NCI-H1436 (cell line): ENCODE measurements at regions not wholly inside any gene's neighbourhood (a gene's known extent, or its start where the extent isn't known, plus 50 kb on each side); places are given as distances from the start of the nearest gene placed in this dataset.
"Not testable (repeated sequence)": the region's sequence is repeated elsewhere in the genome, so short reads cannot be mapped to it uniquely, and the experiment has no call there.

ENCODE experiments used
- DNase-seq: peaks from one replicate; lab custom pipeline; 2025; lab: John Stamatoyannopoulos, UW

GRCh38 chr2:48043746-48044145, 137.4 kb upstream of the FBXO11 start:
- no peak for DNase-seq

GRCh38 chr2:48045613-48046012, 139.3 kb upstream of the FBXO11 start:
- no peak for DNase-seq

DNA sequence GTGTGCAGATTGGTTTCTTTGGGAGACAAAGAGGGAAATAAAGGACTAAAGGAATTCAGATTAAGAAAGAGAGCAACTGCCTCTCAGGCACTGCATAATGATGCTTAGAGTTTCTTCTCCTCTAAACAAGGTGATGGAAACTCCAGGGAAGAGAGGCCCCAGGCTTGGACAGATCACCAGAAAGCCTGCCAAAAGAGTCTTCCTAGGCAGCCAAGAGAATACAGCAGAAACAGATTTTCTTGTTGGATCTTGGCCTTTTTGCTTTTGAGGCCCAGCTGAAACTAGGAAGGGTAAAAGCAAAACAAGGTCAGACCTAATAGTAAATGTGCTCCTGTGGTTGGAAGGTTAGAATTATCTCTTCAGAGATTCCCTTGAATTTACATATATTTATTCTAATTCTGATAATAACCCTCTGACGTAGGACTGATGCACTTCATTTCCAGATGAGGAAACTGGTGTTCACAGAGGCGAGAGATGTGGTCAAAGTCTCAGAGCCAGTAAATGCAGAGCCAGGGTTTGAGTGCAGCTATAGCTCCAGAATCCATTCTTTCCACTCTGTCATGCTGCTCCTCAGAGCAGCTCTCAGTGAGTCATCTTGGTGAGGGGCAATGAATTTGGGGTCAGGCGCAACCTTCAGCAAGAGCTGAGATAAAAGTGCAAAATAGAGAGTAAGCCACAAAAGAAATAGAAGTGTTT, 142.3 kb upstream of the FBXO11 start:
- no peak for DNase-seq

DNA sequence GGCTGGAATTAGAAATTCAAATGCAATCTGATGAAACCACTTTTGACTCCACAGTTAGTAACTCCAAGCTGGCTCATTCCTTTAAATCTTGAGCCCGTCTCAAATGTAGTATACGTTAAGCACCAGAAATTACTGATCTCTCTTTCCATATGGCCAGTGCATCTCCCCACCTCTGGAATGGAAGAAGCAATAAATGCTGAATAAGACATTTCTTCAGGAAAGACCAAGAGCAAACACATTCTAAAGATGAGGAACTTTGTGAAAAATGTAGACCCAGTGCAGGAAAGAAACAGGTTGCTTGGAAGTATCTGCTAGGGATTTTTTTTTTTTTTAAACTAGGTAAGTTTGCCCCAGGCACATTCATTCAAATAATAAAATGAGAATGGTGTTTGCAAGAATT, 143.1 kb upstream of the FBXO11 start:
- no peak for DNase-seq

DNA sequence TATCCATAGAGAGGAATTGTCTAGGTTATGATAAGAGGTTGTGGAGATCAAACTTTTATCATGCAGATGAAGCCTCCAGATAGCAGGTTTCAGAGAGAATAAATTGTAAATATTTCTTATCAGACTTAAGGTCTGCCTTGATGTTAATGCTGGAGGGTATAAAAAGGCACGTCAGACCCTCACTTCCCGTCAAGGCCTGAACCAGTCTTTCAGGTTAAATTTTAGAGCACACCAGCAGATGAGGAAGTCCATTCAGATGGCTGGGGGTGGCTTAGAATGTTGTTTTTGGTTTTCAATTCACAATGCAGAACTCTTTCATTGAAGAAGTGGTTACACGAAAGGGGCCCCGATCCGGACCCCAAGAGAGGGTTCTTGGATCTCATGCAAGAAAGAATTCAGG, 144.4 kb upstream of the FBXO11 start:
- DNase-seq, result no peak

GRCh38 chr2:48059975-48060374, 153.7 kb upstream of the FBXO11 start:
- no peak for DNase-seq

DNA sequence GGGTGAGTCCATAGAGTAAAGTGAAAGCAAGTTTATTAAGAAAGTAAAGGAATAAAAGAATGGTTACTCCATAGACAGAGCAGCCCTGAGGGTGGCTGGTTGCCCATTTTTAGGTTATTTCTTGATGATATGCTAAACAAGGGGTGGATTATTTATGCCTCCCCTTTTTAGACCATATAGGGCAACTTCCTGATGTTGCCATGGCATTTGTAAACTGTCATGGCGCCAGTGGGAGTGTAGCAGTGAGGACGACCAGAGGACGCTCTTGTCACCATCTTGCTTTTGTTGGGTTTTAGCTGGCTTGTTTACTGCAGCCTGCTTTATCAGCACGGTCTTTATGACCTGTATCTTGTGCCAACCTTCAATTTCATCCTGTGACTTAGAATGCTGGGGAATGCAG, 155.4 kb upstream of the FBXO11 start:
- DNase-seq, result not testable (repeated sequence)

DNA sequence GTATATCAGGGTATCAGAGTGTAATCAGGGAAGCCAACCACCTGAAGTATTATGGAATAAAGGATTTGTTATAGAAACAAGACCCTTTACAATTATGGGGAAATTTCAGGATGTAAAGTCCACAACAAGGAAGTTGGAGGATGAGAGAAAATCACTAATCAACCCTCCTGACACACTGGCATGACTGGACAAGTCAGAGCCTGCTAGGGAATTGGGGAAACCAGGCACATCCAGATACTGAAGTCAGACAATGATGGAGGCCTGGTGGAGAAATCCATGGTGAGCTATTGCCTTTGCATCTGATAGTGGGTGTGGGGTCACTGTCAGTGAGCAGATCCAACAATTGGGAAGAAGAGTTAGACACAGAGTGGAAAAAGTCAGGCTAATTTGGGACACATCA, 158.8 kb upstream of the FBXO11 start:
- DNase-seq, result no peak

GRCh38 chr2:48066000-48066399, 159.7 kb upstream of the FBXO11 start:
- DNase-seq, result no peak

DNA sequence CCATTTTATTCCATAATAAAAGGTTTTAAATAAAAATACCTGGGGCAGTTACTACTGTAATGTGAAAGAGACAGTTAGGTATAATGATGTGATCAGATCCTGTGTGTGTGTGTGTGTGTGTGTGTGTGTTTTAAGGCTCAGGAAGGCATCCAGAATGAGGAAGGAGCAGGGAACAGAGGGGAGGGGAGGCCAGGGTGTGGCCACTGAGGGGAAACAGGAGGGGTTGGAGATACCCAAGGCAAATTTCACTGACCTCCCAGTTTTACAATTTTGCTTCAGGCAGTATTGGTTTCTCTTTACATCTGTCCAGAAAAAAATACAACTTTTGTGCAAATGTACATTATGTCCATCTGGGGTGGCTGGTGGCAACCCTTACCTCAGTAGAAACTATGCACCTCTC, 163.5 kb upstream of the FBXO11 start:
- DNase-seq, result no peak

GRCh38 chr2:48070415-48070814, 164.1 kb upstream of the FBXO11 start:
- DNase-seq, result no peak

DNA sequence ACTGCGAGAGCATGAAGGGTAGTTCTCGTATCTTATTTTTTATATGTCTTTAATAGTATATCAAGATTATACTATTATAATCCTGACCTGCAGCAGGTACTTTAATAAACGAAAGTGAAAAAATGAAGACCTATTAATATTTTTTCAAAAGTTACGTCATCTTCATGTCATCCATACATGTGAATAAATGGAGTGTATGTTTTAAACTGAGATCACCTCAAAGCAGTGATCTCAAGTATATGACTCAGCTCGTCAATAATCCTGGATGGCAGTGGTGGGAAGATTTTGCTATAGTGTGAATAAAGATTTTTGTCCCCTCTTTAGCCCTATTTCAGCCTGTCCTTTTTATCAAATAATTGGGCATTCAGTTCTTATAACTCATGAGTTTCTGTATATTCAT, 166.3 kb upstream of the FBXO11 start:
- DNase-seq, result no peak

GRCh38 chr2:48075631-48076030, 169.3 kb upstream of the FBXO11 start:
- DNase-seq, result no peak

DNA sequence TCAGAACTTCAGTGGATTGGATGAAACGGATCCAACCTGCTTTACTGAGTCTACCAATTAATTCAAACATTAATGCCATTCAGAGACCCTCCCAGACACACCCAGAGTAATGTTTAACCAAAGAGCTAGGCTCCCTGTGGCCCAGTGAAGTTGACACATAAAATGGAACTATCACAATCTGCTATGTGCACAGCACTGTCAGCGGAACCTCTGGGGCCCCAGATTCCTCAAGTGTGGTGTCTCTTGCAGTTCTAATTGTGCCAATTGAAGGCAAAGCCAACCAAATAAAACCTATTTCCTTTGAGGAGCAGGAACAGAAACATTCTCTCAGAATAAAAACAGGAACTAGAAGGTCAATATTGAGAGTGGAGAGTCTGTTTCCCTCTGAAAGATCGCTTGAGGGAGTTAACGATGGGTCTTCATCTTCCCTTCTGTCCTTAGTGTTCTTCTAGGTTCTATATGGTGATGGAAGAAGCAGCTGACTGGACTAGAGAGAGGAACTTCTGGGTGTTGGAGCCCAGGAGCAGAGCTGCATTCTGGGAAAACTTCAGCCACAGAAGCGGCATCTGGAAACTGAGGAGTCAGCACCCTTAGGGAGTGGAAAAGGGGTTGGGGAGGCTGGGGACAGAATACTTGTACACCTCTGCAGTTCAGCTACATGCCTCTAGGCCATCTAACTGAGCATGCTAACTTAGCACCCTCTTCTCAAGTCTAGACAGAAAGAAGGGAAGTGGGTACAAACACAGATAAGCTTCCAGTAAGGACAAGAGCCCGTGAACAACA, 174.4 kb upstream of the FBXO11 start:
- no peak for DNase-seq

DNA sequence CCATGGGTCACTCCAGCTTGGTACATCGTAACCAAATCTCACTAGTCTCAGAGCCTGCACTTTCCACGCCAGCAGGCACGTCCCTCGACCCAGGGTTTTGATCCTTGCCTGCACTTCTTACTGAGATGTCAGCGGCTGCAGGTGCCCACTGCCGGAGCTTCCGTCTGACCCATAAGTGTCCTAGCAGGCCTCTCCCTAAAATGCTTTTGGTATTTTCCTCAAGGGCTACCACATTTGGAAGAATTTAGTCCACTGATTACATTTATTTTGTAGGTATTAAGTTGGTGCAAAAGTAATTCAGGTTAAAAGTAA, 175.0 kb upstream of the FBXO11 start:
- no peak for DNase-seq

GRCh38 chr2:48085888-48086287, 179.6 kb upstream of the FBXO11 start:
- no peak for DNase-seq

GRCh38 chr2:48088994-48089393, 182.7 kb upstream of the FBXO11 start:
- no peak for DNase-seq

- no peak for DNase-seq
Measured at GRCh38 chr2:48089644-48090043, 183.3 kb upstream of the FBXO11 start.

GRCh38 chr2:48092846-48093803, 186.8 kb upstream of the FBXO11 start:
- DNase-seq, result no peak

GRCh38 chr2:48096765-48097164, 190.5 kb upstream of the FBXO11 start:
- not testable (repeated sequence) for DNase-seq

DNA sequence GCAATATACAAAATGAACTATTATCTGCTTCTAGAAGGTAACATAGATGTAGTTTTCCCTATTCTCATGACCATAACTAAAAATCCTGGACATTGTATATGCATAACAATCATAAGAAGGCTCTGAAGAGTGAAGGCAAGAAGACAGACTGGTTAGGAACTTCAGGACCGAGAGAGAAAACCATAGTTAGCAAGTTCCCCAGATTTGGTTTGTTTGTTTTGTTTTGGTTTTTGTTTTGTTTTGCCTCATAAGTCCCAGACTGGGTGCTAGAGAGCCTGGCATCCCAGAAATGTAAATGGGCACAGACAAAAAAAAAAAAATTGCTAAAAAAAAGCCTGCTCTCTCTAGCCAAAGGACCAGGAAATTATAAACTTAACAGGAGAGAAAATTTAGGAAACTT, 192.2 kb upstream of the FBXO11 start:
- DNase-seq, result no peak

GRCh38 chr2:48104418-48104817, 198.1 kb upstream of the FBXO11 start:
- no peak for DNase-seq

GRCh38 chr2:48105848-48106247, 199.6 kb upstream of the FBXO11 start:
- DNase-seq, result no peak
